Mucosa of descending colon (tissue), 3 donors: ENCODE measurements at regions not wholly inside any gene's neighbourhood (a gene's known extent, or its start where the extent isn't known, plus 50 kb on each side); places are given as distances from the start of the nearest gene placed in this dataset.

Experiments
- ATAC-seq: fragments of 200-7000 bp; cut with Tn5 transposase; one replicate; pipeline ENCODE4 v1.9.1; 2020; ENCODE audit warnings: mild to moderate bottlenecking, moderate library complexity
- DNase-seq, 3 donors: peaks; one replicate each; pipeline ENCODE4 v3.0.0-alpha.2; 2020
- H3K36me3 ChIP-seq: fragments of 200-600 bp; one replicate; pipeline ENCODE4 v1.8.0; 2021; ENCODE audit warnings: low read depth, mild to moderate bottlenecking
- H3K4me1 ChIP-seq: fragments of 200-600 bp; one replicate; pipeline ENCODE4 v1.8.0; 2021; ENCODE audit warnings: low read depth, mild to moderate bottlenecking
- H3K4me3 ChIP-seq: fragments of 200-600 bp; one replicate; pipeline ENCODE4 v1.8.0; 2021; ENCODE audit warnings: mild to moderate bottlenecking
- H3K9me3 ChIP-seq: fragments of 200-600 bp; one replicate; pipeline ENCODE4 v1.8.0; 2021; ENCODE audit warnings: mild to moderate bottlenecking
- CTCF ChIP-seq: fragments of 200-600 bp; IDR thresholded peaks from one replicate; pipeline ENCODE4 v1.8.0; 2022; ENCODE audit warnings: antibody characterized with exemption, mild to moderate bottlenecking
- intact Hi-C, 2 donors: fragments of 100-400 bp; cut with DNase I in 1 of 2; cut with micrococcal nuclease in 1 of 2; formaldehyde crosslinking; loops; one replicate each; pipeline versions ENCODE4 v1.11.0 to v1.11.1; 2022; cut with DNase I, micrococcal nuclease
- donor health status: DM: no; HTN: no; CAD: no; lungs with moderate emphysema.
- donor health status: DM: no; HTN: no; CAD: no.
- donor health status: DM: no; HTN: yes; CAD: no.

DNA sequence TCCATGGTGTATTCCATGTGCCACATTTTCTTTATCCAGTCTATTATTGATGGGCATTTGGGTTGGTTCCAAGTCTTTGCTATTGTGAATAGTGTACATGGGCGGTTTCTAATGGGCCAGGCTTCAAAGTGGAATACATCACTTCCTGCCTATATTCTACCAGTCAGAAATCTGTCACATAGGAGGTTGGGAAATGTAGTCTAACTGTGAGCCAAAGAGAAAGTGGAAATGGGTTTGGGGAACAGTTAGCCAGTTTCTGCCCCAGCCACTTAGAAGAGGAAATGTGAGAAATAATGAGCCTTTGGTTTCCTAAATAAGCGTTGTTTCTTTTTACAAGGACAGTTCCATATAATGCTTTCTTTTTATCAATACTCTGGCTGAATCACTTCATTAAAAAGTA, 85.1 kb upstream of the AP1S2 start:
- ATAC-seq (no peak), DNase-seq (no peak)
- no peak for TF ChIP-seq CTCF
- H3K36me3 ChIP-seq: no peaks in the 10 kb centered on the region
- intact Hi-C loops: no loop called here
- H3K9me3 ChIP-seq: no peaks in the 10 kb centered on the region
- no peaks in the 10 kb centered on the region for H3K4me1 ChIP-seq
- no peak overlapping the region for H3K4me3 ChIP-seq

DNA sequence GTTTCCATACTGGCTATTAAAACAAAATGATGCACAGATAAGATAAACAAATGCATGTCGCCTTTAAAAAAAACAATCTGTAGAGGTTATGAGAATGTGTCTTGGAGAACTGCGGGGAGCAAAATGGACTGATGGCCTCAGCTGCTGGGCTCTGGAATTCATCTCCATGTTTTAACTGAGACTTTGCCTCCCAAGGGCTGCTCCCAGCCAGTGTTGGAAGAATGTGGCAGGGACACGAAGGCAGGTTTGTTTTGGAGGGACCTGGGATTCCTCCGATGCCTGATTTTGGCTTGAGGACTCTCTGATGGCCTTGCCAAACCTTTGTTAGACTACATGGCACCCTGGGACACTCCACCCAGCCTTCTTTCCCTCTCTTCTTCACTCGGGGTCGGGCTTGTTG, 83.5 kb upstream of the AP1S2 start:
- intact Hi-C loops: no loop called here
- no peaks in the 10 kb centered on the region for H3K36me3 ChIP-seq
- H3K4me1 ChIP-seq: no peaks in the 10 kb centered on the region
- no peak overlapping the region for H3K4me3 ChIP-seq
- no peak for TF ChIP-seq CTCF
- DNase-seq (no peak), ATAC-seq (no peak)
- H3K9me3 ChIP-seq: no peaks in the 10 kb centered on the region

DNA sequence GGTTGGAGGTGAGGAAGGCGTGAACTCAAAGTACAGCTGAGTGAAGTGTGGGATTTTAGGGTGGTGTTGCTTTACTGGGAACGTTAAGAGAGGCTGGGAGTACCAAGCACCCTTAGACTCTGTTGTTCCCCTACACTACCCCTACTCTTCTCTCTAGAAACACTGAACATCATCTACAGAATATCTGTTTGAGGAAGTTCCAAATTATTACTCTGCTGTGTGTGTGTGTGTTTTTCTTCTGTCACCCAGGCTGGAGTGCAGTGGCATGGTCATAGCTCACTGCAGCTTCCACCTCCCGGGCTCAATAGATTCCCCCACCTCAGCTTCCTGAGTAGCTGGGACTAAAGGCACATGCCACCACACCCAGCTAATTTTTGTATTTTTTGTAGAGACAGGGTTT, 76.7 kb upstream of the AP1S2 start:
- Histone ChIP-seq H3K36me3 (no peaks in the 10 kb centered on the region), H3K4me3 (no peak overlapping the region), H3K9me3 (no peaks in the 10 kb centered on the region), H3K4me1 (no peaks in the 10 kb centered on the region)
- ATAC-seq: no peak
- no peak for DNase-seq
- intact Hi-C loops: no loop called here
- TF ChIP-seq CTCF: no peak

- H3K4me3 ChIP-seq: no peak overlapping the region
- no peaks in the 10 kb centered on the region for H3K4me1 ChIP-seq
- H3K36me3 ChIP-seq: no peaks in the 10 kb centered on the region
- DNase-seq (no peak), ATAC-seq (peak; percentile 27)
- intact Hi-C loops: no loop called here
- no peaks in the 10 kb centered on the region for H3K9me3 ChIP-seq
- TF ChIP-seq CTCF: no peak
These were observed 76.0 kb upstream of the AP1S2 start for GRCh38 chrX:15930585-15930984.

GRCh38 chrX:15929194-15929593, 74.6 kb upstream of the AP1S2 start:
- peak in 1 of 3 donors; percentile 2 for DNase-seq
- Histone ChIP-seq H3K9me3 (no peaks in the 10 kb centered on the region), H3K36me3 (no peaks in the 10 kb centered on the region), H3K4me1 (no peaks in the 10 kb centered on the region), H3K4me3 (no peak overlapping the region)
- TF ChIP-seq CTCF: no peak
- intact Hi-C loops: no loop called here
- peak; percentile 24 for ATAC-seq

DNA sequence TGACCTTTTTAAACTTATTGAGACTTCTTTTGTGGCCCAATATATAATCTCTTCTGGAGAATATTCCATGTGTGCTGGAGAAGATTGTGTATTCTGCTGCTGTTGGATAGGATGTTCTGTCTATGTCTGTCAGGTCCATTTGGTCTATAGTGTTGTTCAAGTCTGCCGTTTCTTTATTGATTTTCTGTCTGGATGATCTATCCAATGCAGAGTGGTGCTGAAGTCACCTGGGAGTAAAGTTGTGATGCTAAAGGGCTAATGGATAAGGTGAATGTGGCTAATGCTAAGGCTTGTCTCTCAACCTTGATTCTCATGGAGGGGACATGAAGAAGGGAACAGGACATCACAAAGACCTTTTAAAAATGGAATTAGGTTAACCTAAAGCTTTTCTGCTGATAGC, 72.0 kb upstream of the AP1S2 start:
- intact Hi-C loops: no loop called here
- H3K36me3 ChIP-seq: no peaks in the 10 kb centered on the region
- no peak for TF ChIP-seq CTCF
- H3K9me3 ChIP-seq: no peaks in the 10 kb centered on the region
- no peak for DNase-seq
- H3K4me1 ChIP-seq: no peaks in the 10 kb centered on the region
- no peak overlapping the region for H3K4me3 ChIP-seq
- ATAC-seq: no peak
